ENCODE measurements at regions not wholly inside any gene's neighbourhood (a gene's known extent, or its start where the extent isn't known, plus 50 kb on each side); places are given as distances from the start of the nearest gene placed in this dataset.

- no peaks in the 10 kb centered on the region for H4K20me1 ChIP-seq (ENCODE audit: insufficient read depth)
- no peak overlapping the region for H3K4me3 ChIP-seq (ENCODE audit: low read depth in 2 of 2, low read length in 1 of 2)
- no peaks in the 10 kb centered on the region for H3K27me3 ChIP-seq (ENCODE audit: insufficient read depth)
- no peak overlapping the region for H3K4me2 ChIP-seq
- H2AFZ ChIP-seq (ENCODE audit: low read depth) = no peak overlapping the region
- no peaks in the 10 kb centered on the region for H3K9me2 ChIP-seq
- CTCF ChIA-PET = interaction anchor here (0.7 kb wide), 1 partner anchor 787 kb away, joined by 3 read pairs; no protein-coding TSS in a partner anchor
- H3K9ac ChIP-seq = no peak overlapping the region
- H3K9me3 ChIP-seq = peaks cover 9% of the 10 kb centered on the region; the same call in 1 of the 2 replicates
- WGBS (ENCODE audit: low lambda C conversion rate) = 63% methylated on average over 1 of the region's 1 CpG
- no peaks in the 10 kb centered on the region for H3K79me2 ChIP-seq (ENCODE audit: insufficient read depth)
- DNase-seq = no peak
- no peaks in the 10 kb centered on the region for H3F3A ChIP-seq (replicated peaks; ENCODE audit: insufficient read depth)
- TF ChIP-seq YY1 (IDR thresholded peaks at IDR 0.05; ENCODE audit: low read depth) (no peak), POLR2AphosphoS5 (IDR thresholded peaks at IDR 0.05; ENCODE audit: low read depth, low read length) (no peak), JUND (IDR thresholded peaks at IDR 0.05) (no peak), MXI1 (IDR thresholded peaks at IDR 0.05; ENCODE audit: low read depth, low read length) (no peak), ELF1 (IDR thresholded peaks at IDR 0.05) (no peak), CTCF (IDR thresholded peaks at IDR 0.05) (no peak), CHD2 (IDR thresholded peaks at IDR 0.05; ENCODE audit: low read length, partially characterized antibody) (no peak), FOXM1 (IDR thresholded peaks at IDR 0.05; ENCODE audit: low read depth) (no peak), ZBTB33 (IDR thresholded peaks at IDR 0.05; ENCODE audit: borderline replicate concordance, low read depth) (no peak), GABPA (IDR thresholded peaks at IDR 0.05; ENCODE audit: low read depth) (no peak), FOSL2 (IDR thresholded peaks at IDR 0.05; ENCODE audit: borderline replicate concordance, low read depth) (no peak), TAF1 (IDR thresholded peaks at IDR 0.05; ENCODE audit: borderline replicate concordance, low read depth, low read length) (no peak), EP300 (IDR thresholded peaks at IDR 0.05; ENCODE audit: borderline replicate concordance in 1 of 2, low read depth in 1 of 2, low read length in 1 of 2) (no peak)
- no peaks in the 10 kb centered on the region; a peak in 1 of 4 replicates for H3K4me1 ChIP-seq (ENCODE audit: control insufficient read depth in 1 of 2, insufficient read depth in 2 of 2, low read depth in 1 of 2, low read length in 1 of 2)
- POLR2A ChIA-PET = no interaction called here
- no peaks in the 10 kb centered on the region for H3K36me3 ChIP-seq (replicated peaks in 1 of 2; ENCODE audit: control insufficient read depth in 1 of 2, insufficient read depth in 2 of 2, low read length in 1 of 2)
- no peak overlapping the region for H3K27ac ChIP-seq (ENCODE audit: low read depth in 2 of 2, low read length in 1 of 2)
Observed at GRCh38 chr1:221429264-221429663, 312.6 kb downstream of the DUSP10 start.

GRCh38 chr1:221430152-221430960 is 311.5 kb downstream of the DUSP10 start:
- Histone ChIP-seq H3F3A (replicated peaks; ENCODE audit: insufficient read depth) (no peaks in the 10 kb centered on the region), H3K9me2 (no peaks in the 10 kb centered on the region), H3K4me3 (ENCODE audit: low read depth in 2 of 2, low read length in 1 of 2) (no peak overlapping the region), H3K9ac (no peak overlapping the region), H3K36me3 (replicated peaks in 1 of 2; ENCODE audit: control insufficient read depth in 1 of 2, insufficient read depth in 2 of 2, low read length in 1 of 2) (no peaks in the 10 kb centered on the region), H4K20me1 (ENCODE audit: insufficient read depth) (no peaks in the 10 kb centered on the region), H3K9me3 (peaks cover 9% of the 10 kb centered on the region; the same call in 1 of the 2 replicates), H3K27me3 (ENCODE audit: insufficient read depth) (no peaks in the 10 kb centered on the region), H2AFZ (ENCODE audit: low read depth) (no peak overlapping the region), H3K79me2 (ENCODE audit: insufficient read depth) (no peaks in the 10 kb centered on the region), H3K4me2 (no peak overlapping the region), H3K4me1 (ENCODE audit: control insufficient read depth in 1 of 2, insufficient read depth in 2 of 2, low read depth in 1 of 2, low read length in 1 of 2) (no peaks in the 10 kb centered on the region; a peak in 1 of 4 replicates), H3K27ac (ENCODE audit: low read depth in 2 of 2, low read length in 1 of 2) (no peak overlapping the region)
- CTCF ChIA-PET = interaction anchor here (0.9 to 6.6 kb wide), 3 partner anchors 12 to 525 kb away, joined by 3 to 90 read pairs (median 3); no protein-coding TSS in a partner anchor
- TF ChIP-seq TAF1 (IDR thresholded peaks at IDR 0.05; ENCODE audit: borderline replicate concordance, low read depth, low read length) (no peak), RFX5 (IDR thresholded peaks at IDR 0.05; ENCODE audit: low read length) (no peak), FOSL2 (IDR thresholded peaks at IDR 0.05; ENCODE audit: borderline replicate concordance, low read depth) (no peak), GATA2 (CRISPR knock-in tag; IDR thresholded peaks at IDR 0.05) (no peak), IRF3 (IDR thresholded peaks at IDR 0.05; ENCODE audit: low read depth, low read length) (no peak), NFIC (IDR thresholded peaks at IDR 0.05; ENCODE audit: borderline replicate concordance) (no peak), REST (IDR thresholded peaks at IDR 0.05; ENCODE audit: low read depth, low read length) (no peak), CHD2 (IDR thresholded peaks at IDR 0.05; ENCODE audit: low read length, partially characterized antibody) (no peak)
- POLR2A ChIA-PET = no interaction called here
- WGBS (ENCODE audit: low lambda C conversion rate) = 95% methylated on average over 4 of the region's 4 CpGs
- no peak for DNase-seq
